Stromal cell of bone marrow (primary cell): ENCODE measurements at regions not wholly inside any gene's neighbourhood (a gene's known extent, or its start where the extent isn't known, plus 50 kb on each side); places are given as distances from the start of the nearest gene placed in this dataset.
"Not testable (repeated sequence)": the region's sequence is repeated elsewhere in the genome, so short reads cannot be mapped to it uniquely, and the experiment has no call there.

Experiments
- DNase-seq: peaks from one replicate; pipeline ENCODE4 v3.0.0-alpha.2; 2012; ENCODE audit warnings: low read depth

GRCh38 chr4:128688846-128689437, 120.6 kb upstream of the JADE1 start:
- DNase-seq: no peak

- DNase-seq: no peak
Observed at GRCh38 chr4:128688033-128688721, 121.3 kb upstream of the JADE1 start.

GRCh38 chr4:128686810-128687209, 122.7 kb upstream of the JADE1 start:
- no peak for DNase-seq

GRCh38 chr4:128686032-128686465, 123.5 kb upstream of the JADE1 start:
- DNase-seq: no peak

GRCh38 chr4:128684016-128684415, 125.5 kb upstream of the JADE1 start:
- no peak for DNase-seq

GRCh38 chr4:128682942-128683666, 126.4 kb upstream of the JADE1 start:
- DNase-seq: no peak

- no peak for DNase-seq
Observed at GRCh38 chr4:128676095-128676494, 133.4 kb upstream of the JADE1 start.

GRCh38 chr4:128675083-128675482, 134.4 kb upstream of the JADE1 start:
- DNase-seq: no peak

- not testable (repeated sequence) for DNase-seq
Observed at GRCh38 chr4:128673159-128673558, 136.3 kb upstream of the JADE1 start.

GRCh38 chr4:128672596-128672995, 136.9 kb upstream of the JADE1 start:
- not testable (repeated sequence) for DNase-seq

GRCh38 chr4:128670513-128670912, 139.0 kb upstream of the JADE1 start:
- DNase-seq: no peak

GRCh38 chr4:128668566-128668965, 140.9 kb upstream of the JADE1 start:
- no peak for DNase-seq

GRCh38 chr4:128665514-128665913, 144.0 kb upstream of the JADE1 start:
- no peak for DNase-seq

- DNase-seq: no peak
Observed at GRCh38 chr4:128663325-128663724, 146.2 kb upstream of the JADE1 start.

GRCh38 chr4:128661479-128661878, 148.0 kb upstream of the JADE1 start:
- DNase-seq: no peak

GRCh38 chr4:128660361-128661215, 148.9 kb upstream of the JADE1 start:
- peak; percentile 31 for DNase-seq

GRCh38 chr4:128658214-128658631, 151.3 kb upstream of the JADE1 start:
- DNase-seq: no peak

GRCh38 chr4:128657638-128658037, 151.9 kb upstream of the JADE1 start:
- DNase-seq: no peak

GRCh38 chr4:128654465-128654864, 155.0 kb upstream of the JADE1 start:
- DNase-seq: no peak

- no peak for DNase-seq
Observed at GRCh38 chr4:128653527-128654444, 155.7 kb upstream of the JADE1 start.

GRCh38 chr4:128649575-128650205, 159.8 kb upstream of the JADE1 start:
- peak; percentile 65 for DNase-seq
